ENCODE measurements at regions not wholly inside any gene's neighbourhood (a gene's known extent, or its start where the extent isn't known, plus 50 kb on each side); places are given as distances from the start of the nearest gene placed in this dataset.

- no peak for TF ChIP-seq CTCF (IDR thresholded peaks at IDR 0.05 in 2 of 3, conservative IDR thresholded peaks at IDR 0.05 in 1 of 3; ENCODE audit: insufficient read depth in 2 of 3, low read depth in 1 of 3, low read length in 3 of 3)
- no peak for TF ChIP-seq ETS1 (conservative IDR thresholded peaks at IDR 0.05; ENCODE audit: control insufficient read depth, low read depth, low read length)
- no peak for TF ChIP-seq ZBTB8A (IDR thresholded peaks at IDR 0.05; ENCODE audit: partially characterized antibody)
- no peak for TF ChIP-seq SIRT6 (IDR thresholded peaks at IDR 0.05; ENCODE audit: low read depth, low read length)
- TF ChIP-seq ZNF24 (IDR thresholded peaks at IDR 0.05), result no peak
- TF ChIP-seq POLR2A (conservative IDR thresholded peaks at IDR 0.05), result no peak
- TF ChIP-seq ZNF175 (CRISPR knock-in tag; IDR thresholded peaks at IDR 0.05; ENCODE audit: low read depth), result no peak
Measured at GRCh38 chr12:24360907-24361306, 411.4 kb upstream of the SOX5 start.
